ENCODE measurements at regions not wholly inside any gene's neighbourhood (a gene's known extent, or its start where the extent isn't known, plus 50 kb on each side); places are given as distances from the start of the nearest gene placed in this dataset.

- H3K4me1 ChIP-seq (ENCODE audit: control insufficient read depth, extremely low read depth, insufficient read depth, low read length): no peaks in the 10 kb centered on the region
- DNase-seq (ENCODE audit: low read depth, low spot score) (no peak), FAIRE-seq (no peak)
- no peak overlapping the region for H2AFZ ChIP-seq (ENCODE audit: control insufficient read depth, low read length)
- H3K27me3 ChIP-seq (ENCODE audit: control insufficient read depth, extremely low read depth, insufficient read depth, low read length): no peaks in the 10 kb centered on the region
- H3K9me3 ChIP-seq (ENCODE audit: control insufficient read depth, low read depth, low read length): no peaks in the 10 kb centered on the region
- no peaks in the 10 kb centered on the region for H3K36me3 ChIP-seq (ENCODE audit: control insufficient read depth in 2 of 2, extremely low read depth in 1 of 2, insufficient read depth in 2 of 2, low read length in 2 of 2)
- no peak overlapping the region for H3K4me2 ChIP-seq (ENCODE audit: control insufficient read depth, extremely low read depth, insufficient read depth, low read depth, low read length)
- no peak overlapping the region for H3K4me3 ChIP-seq (ENCODE audit: control insufficient read depth in 2 of 3, extremely low read depth in 1 of 3, insufficient read depth in 2 of 3, low read depth in 1 of 3, low read length in 3 of 3)
- dilution Hi-C loops (cut with MboI; ENCODE audit: extremely low pct_ligation_motif_present, low sequenced_read_pairs): no loop called here
- no peaks in the 10 kb centered on the region for H4K20me1 ChIP-seq (ENCODE audit: control insufficient read depth, extremely low read depth, insufficient read depth, low read length)
- H3K27ac ChIP-seq (ENCODE audit: control insufficient read depth, insufficient read depth, low read length): no peak overlapping the region
- no peaks in the 10 kb centered on the region for H3K9me1 ChIP-seq (ENCODE audit: control insufficient read depth, extremely low read depth, insufficient read depth, low read length)
- TF ChIP-seq EZH2 (IDR thresholded peaks at IDR 0.05; ENCODE audit: low read length) (no peak), CTCF (optimal IDR thresholded peaks at IDR 0.05 in 1 of 3, IDR thresholded peaks at IDR 0.05 in 1 of 3, conservative IDR thresholded peaks at IDR 0.05 in 1 of 3; ENCODE audit: extremely low read depth in 1 of 3, insufficient read depth in 2 of 3, low read length in 3 of 3) (no peak)
- H3K79me2 ChIP-seq (ENCODE audit: control insufficient read depth, insufficient read depth, low read length): no peaks in the 10 kb centered on the region
- no peak overlapping the region for H3K9ac ChIP-seq (ENCODE audit: control insufficient read depth, extremely low read depth, insufficient read depth, low read length)
Measured at GRCh38 chr10:32199714-32200394, 143.6 kb upstream of the KIF5B start.

- Histone ChIP-seq H4K20me1 (ENCODE audit: control insufficient read depth, extremely low read depth, insufficient read depth, low read length) (no peaks in the 10 kb centered on the region), H3K27ac (ENCODE audit: control insufficient read depth, insufficient read depth, low read length) (no peak overlapping the region), H3K27me3 (ENCODE audit: control insufficient read depth, extremely low read depth, insufficient read depth, low read length) (no peaks in the 10 kb centered on the region), H3K36me3 (ENCODE audit: control insufficient read depth in 2 of 2, extremely low read depth in 1 of 2, insufficient read depth in 2 of 2, low read length in 2 of 2) (no peaks in the 10 kb centered on the region), H3K4me3 (ENCODE audit: control insufficient read depth in 2 of 3, extremely low read depth in 1 of 3, insufficient read depth in 2 of 3, low read depth in 1 of 3, low read length in 3 of 3) (no peak overlapping the region), H2AFZ (ENCODE audit: control insufficient read depth, low read length) (no peak overlapping the region), H3K79me2 (ENCODE audit: control insufficient read depth, insufficient read depth, low read length) (no peaks in the 10 kb centered on the region), H3K4me1 (ENCODE audit: control insufficient read depth, extremely low read depth, insufficient read depth, low read length) (no peaks in the 10 kb centered on the region), H3K9ac (ENCODE audit: control insufficient read depth, extremely low read depth, insufficient read depth, low read length) (no peak overlapping the region), H3K9me3 (ENCODE audit: control insufficient read depth, low read depth, low read length) (no peaks in the 10 kb centered on the region), H3K9me1 (ENCODE audit: control insufficient read depth, extremely low read depth, insufficient read depth, low read length) (no peaks in the 10 kb centered on the region), H3K4me2 (ENCODE audit: control insufficient read depth, extremely low read depth, insufficient read depth, low read depth, low read length) (no peak overlapping the region)
- dilution Hi-C loops (cut with MboI; ENCODE audit: extremely low pct_ligation_motif_present, low sequenced_read_pairs): no loop called here
- DNase-seq (ENCODE audit: low read depth, low spot score) (no peak), FAIRE-seq (no peak)
- TF ChIP-seq EZH2 (IDR thresholded peaks at IDR 0.05; ENCODE audit: low read length) (no peak), CTCF (optimal IDR thresholded peaks at IDR 0.05 in 1 of 3, IDR thresholded peaks at IDR 0.05 in 1 of 3, conservative IDR thresholded peaks at IDR 0.05 in 1 of 3; ENCODE audit: extremely low read depth in 1 of 3, insufficient read depth in 2 of 3, low read length in 3 of 3) (no peak)
Measured at GRCh38 chr10:32197423-32197822, 141.2 kb upstream of the KIF5B start.
